A204.1 (cell line): ENCODE measurements at regions not wholly inside any gene's neighbourhood (a gene's known extent, or its start where the extent isn't known, plus 50 kb on each side); places are given as distances from the start of the nearest gene placed in this dataset.
"Not testable (repeated sequence)": the region's sequence is repeated elsewhere in the genome, so short reads cannot be mapped to it uniquely, and the experiment has no call there.

Source experiments
- FAIRE-seq: peaks from 2 replicates; lab custom pipeline; 2012; peaks lifted over from hg19 to GRCh38; lab: Jason Lieb, UNC

DNA sequence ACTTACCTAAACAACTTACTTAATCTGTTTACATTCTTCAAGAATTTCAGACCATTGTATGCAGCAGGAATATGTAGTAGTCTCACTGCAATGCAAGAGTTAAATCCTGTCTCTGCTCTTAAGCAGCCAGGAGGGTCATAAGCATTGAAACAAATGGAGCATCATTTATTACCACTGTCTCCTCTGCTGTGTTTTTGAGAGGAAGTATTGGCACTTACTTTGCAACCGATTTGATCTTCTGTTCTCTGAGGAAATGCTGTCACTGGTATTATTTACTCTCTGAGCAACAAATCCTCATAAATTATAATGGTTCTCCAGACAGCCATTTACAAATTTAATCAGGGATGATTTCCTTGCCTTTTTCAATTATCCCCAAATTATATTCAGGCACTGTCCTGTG lies 1367.1 kb downstream of the STIM2 start:
- FAIRE-seq, result no peak

DNA sequence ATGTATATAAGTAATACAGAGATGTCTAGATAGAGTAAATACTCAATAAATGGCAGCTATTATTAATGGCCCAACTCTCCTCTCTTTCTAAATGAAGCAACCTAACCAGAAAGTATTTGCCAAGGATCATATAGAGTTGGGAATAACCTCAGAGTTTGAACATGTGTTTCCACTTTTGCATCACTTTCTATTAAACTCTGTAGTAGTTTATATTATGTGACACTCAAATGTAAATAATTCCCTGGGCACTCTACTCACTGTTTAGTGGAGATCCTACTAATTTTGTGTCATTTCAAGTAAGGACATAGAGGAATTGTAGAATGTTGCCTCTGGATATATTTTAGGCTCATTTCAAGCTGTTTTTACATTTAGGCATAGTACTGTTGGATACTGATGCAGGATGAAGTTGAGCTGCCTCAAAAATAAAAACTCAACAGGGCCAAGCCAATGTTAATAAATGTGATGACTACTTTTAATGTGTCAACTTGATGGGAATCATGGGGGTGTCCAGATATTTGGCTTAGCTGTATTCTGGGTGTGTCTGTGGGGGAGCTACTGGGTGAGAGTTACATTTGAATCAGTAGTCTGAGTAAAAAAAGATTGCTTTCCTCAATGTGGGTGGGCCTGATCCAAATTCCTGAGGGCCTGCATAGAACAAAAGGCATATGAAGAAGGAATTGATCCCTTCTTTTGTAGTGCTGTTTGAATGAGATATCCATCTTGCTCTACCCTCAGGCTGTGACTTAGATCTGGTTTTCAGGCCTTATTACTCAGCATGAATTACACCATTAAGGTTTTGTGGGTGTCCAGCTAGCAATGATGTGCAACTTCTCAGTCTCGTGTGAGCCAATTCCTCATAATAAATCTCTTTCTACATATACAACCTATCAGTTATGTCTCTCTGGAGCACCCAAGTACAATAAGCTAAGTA lies 1368.2 kb downstream of the STIM2 start:
- no peak for FAIRE-seq

DNA sequence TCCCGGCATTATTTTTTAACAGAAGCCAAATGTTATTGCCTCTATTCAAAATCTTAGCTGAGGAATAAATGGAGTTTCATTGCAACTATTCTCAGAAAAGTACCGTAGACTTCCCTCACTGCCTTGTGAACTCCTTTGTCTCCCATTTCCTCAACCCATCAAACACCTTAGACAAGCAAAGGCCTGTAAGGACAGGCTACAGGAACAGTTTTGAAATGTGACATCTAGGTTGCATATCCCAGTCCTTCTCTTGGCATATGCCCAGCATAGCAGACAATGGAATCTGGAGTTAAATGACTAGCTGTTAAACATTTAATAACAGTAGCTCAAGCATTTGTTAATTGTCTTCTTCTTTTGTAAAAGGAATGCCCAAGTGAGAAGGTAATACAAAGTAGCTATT lies 1371.7 kb downstream of the STIM2 start:
- FAIRE-seq, result no peak

DNA sequence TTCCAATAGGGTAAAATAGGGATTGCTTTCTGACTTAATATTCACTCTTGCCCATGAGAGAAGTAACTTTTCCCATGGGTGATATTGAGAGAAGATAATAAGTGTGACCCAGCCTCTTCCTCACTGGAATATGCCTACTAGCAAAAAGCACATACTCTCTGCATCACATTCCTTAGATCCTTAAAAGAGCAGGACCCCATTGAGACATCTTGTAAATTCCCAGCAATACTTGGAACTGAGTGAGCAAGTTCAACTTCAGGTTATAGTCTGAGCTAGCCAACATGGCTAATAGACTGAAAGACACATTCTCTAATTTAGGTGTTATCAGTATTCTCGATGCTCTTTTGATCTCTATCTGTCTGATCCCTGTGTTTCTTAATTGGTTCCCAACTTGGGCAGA lies 1372.3 kb downstream of the STIM2 start:
- no peak for FAIRE-seq

DNA sequence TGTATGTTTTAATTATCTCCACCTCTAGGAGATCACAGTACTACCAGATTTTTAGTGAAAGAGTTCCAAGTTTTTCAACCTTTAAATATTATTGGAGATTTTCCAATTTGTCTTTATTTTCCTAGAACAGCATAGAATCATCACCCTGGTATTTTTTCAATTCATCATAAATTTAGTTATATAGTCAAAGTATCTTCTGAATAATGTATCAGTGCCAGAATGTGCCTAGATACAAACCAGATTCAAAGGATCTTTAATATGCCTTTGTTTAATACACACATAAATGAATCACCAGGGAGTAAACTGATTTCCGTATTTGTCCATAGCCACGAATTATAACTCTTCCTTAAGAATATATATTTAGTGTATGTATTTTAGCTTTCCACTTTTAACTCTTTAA lies 1373.1 kb downstream of the STIM2 start:
- no peak for FAIRE-seq

DNA sequence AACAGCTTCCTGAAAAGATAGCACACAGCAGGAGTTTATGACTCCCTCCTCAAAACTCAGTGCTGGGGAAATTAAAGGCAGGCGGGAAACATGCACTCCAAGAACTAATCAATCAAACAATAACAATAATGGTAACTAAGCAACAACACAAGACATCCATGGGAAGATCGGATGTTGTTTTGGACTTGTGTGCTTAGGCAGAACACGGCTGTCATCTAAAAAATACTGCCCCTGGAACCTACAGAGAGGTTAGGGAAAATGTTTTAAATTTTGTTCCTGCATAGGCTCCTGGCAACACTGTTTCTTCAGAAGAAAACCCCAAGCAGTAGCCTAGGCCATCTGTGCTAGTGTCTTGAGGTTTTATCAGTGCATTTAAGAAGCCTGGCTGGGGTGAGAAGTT lies 1378.2 kb downstream of the STIM2 start:
- FAIRE-seq, result no peak

DNA sequence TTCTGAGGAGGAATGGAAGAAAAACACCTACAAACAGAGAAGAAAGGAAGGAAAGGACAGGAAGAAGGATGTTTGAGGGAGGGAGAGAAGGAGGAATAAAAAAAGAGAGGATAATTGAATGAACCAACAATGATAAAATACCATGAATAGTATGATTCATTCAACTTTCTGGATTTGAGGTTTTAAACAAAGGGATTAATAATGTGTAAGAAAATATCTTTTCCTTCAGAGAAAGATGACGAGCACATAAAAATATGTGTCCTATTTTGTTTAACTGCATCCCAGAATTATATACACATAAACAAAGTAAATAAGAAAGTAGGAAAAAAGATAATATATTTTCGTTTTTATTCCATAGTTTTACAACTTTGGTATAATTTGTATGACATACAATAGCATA lies 1380.4 kb downstream of the STIM2 start:
- FAIRE-seq, result no peak

DNA sequence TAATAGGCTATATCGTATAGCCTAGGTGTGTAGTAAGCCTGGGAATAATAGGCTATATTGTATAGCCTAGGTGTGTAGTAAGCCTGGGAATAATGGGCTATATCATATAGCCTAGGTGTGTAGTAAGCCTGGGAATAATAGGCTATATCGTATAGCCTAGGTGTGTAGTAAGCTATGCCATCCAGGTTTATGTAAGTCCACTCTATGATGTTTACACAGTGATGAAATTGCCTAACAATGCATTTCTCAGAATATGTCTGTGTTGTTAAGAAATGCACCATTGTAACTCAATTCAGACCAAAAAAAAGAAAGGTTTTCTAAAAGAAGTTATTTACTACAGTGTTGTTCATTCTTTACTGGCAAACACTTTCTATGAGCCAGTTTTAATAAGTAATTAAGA lies 1387.2 kb downstream of the STIM2 start:
- FAIRE-seq, result no peak

DNA sequence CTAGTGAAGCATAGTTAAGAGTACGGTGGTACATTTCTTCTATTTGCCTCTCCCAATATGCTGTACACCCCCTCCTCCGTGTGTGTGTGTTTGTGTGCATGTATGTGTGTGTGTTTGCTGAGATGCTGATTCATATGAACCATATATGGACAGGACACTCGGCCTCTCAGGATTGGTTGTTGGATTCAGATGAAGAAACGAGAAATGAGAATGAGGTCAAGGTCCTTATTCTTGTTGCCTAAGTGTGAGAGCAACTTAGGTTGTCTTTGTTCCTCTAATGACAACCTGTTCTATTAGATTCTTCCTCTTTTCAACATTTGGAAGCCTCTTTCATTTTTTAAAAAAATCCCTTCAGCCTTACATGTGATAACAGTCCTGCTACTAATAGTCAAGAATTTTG lies 1387.6 kb downstream of the STIM2 start:
- FAIRE-seq, result no peak

DNA sequence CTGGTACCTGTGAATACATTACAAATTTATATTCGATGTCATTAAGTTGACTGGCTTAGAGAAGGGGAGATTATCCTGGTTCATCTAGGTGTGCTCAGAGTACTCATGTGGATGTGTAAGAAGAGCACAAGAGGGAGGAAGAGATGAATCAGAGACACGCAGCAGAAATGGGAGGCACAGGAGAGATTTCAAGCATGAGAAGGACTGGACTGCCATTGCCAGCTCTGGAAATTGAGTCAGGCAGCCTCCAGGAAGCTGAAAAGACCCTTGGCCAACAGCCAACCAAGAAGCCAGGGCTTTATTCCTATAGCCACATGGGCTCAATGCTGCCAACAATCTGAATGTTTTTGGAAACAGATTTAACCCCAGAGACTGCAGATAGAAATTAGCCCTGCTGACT lies 1390.0 kb downstream of the STIM2 start:
- no peak for FAIRE-seq

DNA sequence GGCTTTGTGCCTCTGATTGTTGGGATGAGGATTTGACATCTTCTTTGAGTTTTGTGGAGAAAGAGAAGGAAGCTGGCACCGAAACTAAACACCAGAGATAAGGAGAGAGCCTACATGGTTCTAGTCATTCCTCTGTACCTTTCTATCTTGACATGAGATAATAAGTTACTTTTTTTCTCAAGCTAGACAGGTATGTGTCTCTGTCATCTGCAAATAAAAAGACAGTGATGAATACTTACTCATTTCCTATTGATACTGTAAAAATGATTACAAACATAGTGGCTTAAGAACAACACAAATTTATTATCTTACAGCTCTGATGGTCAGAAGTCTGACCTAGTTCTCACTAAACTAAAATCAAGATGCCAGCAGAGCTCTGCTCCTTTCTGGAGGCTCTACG lies 1391.2 kb downstream of the STIM2 start:
- FAIRE-seq, result no peak

DNA sequence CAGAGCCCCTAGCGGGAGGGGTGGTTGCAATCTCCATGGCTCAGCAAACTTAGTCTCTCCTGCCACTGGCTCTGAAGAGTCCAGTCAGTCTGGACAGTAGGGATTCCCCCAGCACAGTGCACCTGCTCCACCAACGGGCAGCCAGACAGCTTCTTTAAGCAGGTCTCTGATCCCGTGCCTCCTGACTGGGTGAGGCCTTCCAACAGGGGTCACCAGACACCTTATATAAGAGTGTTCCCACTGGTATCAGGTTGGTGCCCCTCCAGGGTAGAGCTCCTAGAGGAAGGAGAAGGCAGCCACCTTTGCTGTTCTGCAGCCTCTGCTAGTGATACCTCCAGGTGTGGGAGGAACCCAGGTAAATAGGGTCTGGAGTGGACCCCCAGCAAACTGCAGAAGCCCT lies 1393.4 kb downstream of the STIM2 start:
- no peak for FAIRE-seq

DNA sequence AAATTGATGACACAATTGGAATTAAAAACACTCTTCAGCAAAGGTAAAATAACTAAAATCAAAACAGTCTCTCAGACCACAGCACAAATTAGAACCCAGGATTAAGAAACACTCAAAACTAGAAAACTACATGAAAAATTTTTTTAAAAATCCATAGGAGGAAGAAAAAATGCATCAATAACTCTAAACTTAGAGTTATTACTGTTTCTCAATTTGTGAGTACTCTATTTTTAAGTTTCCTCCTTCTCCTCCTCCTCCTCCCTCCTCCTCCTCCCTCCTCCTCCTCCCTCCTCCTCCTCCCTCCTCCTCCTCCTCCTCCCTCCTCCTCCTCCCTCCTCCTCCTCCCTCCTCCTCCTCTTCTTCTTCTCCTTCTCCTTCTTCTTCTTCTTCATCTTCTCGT lies 1395.7 kb downstream of the STIM2 start:
- no peak for FAIRE-seq

DNA sequence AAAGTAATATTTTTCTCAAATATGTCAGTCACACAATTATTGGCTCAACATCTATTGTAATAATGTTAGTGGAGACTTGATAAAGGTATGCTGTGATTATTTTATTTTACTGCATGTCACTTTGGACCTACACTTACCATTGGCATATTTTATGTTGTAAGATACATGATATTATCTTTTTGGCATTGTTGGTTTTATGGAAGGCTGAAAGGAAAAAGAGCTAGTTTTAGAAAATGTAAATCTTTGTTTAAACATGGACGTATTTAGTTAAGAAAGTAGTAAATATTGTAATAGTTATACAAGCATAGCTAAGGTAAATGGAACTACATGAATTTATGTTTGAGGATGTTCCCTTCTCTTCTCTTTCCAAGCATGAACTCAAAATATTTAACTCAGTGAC lies 1399.3 kb downstream of the STIM2 start:
- FAIRE-seq, result no peak

DNA sequence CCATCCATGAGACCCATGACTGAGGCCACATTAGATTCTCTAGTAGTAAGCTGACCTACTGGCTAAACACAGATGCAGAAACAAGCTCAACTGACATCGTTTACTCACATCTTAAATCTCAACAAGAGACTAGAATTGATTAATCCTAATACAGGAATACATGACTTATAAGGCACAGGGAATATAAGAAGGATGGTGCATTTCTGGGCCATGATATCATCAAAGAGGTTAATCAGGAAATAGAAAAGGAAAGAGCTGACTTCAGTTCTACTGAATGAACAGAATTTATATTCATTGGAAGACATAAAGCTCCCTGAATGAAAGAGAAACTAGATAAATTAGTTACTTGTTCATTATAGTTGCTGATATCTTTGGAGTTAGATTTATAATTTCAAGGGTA lies 1406.5 kb downstream of the STIM2 start:
- no peak for FAIRE-seq

DNA sequence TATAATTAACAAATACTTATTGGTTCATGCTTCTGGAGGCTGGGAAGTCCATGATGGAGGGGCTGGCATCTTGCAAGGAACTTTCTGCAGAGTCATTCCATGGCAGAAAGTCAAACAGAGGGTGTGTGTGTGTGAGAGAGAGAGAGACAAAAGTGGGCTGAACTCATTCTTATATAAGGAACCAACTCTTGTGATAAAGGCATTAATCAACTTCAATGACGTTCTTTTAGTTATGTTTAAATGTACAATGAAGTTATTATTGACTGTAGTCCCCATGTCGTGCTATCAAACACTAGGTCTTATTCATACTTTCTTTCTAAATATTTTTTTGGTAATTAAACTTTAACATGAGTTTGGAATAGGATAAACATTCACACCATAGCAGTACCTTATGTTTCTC lies 1408.8 kb downstream of the STIM2 start:
- FAIRE-seq, result no peak

DNA sequence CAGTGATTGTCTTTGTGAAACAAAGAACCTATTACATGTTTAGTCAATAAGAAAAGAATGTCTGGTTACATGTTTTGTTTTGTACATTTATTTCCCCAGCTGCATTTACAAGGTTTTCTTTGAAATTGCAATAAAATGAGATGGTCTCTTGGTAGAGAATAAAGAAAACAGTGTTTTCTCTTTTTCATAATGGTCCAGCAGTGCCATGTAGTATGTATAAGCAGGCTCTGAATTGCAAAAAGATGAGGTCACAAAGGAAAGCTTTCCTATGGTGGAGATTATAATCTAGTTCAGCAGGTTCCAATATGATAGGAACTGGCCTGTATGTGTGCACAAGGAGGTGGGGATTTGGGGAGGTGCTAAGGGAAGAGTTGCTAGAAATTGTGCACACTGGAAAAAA lies 1417.3 kb downstream of the STIM2 start:
- FAIRE-seq, result no peak

DNA sequence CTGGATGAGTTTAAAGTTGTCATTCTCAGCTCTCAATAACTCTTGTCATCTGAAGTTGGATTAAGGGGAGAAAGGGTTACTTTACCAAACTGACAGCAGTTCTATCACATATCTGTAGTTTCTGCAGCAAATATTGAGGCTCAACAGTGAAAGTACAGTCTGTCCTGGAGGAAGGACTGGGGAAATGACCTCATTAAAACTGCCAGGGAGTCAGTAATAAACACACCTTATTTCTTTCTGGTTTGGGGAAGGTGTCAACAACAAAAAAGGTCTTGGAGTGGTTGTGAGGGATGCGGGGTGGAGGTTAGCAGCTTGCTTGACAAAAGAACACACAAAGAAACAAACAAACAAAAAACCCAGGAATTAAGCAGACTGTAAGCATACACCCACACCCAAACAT lies 1418.0 kb downstream of the STIM2 start:
- no peak for FAIRE-seq

DNA sequence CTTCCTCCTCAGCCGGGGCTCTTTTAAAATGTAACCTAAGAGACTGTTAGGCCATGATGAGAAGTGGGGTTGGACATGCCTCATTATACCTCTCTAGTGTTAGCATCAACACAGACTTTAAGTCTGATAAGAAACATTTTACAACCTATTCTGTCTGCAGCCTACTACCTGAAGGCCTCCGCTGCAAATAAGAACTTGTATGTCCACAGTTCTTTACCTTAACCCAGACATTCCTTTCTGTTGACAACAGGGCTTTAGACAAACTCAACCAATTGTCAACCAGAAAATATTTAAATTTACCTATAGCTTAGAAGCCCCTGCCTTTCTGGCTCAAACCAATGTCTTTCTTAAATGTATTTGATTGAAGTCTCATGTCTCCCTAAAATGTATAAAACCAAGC lies 1418.6 kb downstream of the STIM2 start:
- no peak for FAIRE-seq

DNA sequence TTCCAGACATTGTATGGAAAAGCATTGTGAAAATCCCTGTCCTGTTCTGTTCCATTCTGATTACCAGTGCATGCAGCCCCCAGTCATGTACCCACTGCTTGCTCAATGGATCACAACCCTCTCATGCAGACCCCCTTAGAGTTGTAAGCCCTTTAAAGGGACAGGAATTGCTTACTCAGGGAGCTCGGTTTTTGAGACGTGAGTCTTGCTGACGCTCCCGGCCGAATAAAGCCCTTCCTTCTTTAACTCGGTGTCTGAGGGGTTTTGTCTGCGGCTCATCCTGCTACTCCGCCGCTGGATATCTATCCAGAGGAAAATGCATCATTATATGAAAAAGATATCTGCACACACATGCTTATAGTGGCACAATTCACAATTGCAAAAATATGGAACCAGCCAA lies 1425.6 kb downstream of the STIM2 start:
- not testable (repeated sequence) for FAIRE-seq

DNA sequence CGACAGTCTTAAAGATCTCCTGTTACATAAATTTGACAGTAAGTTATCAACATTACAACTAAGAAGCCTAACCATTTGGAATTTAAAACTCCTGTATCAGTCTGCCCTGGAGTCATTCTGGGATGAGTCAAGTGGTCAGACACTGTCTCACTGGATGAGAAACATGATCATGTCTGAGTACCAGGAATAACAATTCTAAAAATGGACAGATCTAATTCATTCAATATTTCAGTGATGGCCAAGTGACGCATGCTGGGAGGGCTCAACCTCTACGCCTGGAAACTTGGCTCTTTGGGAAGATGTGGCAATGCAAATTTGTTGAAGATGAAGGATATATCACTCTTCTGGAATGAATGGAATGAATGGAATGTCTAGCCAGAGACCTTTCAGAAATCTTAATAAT lies 1427.2 kb downstream of the STIM2 start:
- FAIRE-seq, result no peak

DNA sequence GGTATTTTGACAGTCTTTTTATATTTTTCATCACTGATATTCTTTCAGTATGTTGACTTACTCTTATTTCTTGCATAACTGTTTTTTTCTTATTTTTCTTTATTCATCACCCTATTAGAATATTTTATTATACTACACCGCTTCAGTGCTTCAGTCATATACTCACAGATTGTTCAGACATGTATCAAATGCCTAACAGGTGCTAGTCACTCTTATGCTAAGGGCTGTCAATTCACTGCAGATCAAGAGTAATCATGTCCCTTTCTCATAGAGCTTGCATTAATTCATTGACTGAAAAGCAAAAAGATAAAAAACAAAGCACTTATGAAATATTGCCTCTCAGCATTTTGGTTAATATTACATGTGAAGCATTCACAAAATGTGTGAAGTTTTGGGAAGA lies 1435.6 kb downstream of the STIM2 start:
- no peak for FAIRE-seq

DNA sequence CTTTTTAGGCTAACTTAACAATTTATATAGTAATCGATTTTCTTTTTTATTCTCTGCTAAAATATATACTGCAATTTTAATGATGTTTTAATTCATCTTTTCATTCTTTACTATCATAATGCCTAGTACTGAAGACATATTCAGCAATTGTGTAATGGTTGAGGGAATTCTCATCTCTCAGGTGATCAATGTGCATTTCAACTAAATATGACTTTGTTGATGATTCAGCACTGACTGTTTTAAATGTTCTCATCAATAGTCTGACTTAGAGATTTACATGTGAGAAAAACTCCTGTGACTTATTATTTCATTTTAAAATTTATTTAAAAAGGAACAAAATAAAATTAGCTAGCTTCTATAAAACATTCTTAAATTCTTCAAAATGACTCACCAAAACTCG lies 1450.3 kb downstream of the STIM2 start:
- FAIRE-seq, result peak; percentile 32

DNA sequence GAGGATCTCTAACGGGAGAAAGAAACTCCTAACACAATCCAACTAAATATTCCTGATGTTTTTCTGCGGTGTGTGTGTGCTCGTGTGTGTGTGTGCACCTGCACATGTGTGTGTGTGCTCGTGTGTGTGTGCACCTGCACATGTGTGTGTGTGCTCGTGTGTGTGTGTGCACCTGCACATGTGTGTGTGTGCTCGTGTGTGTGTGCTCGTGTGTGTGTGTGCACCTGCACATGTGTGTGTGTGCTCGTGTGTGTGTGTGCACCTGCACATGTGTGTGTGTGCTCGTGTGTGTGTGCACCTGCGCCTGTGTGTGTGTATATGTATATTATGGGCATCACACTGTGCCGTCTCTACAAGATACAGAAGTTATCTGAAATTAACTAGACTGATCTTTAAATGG lies 1451.9 kb downstream of the STIM2 start:
- FAIRE-seq, result not testable (repeated sequence)
